ENCODE measurements at regions not wholly inside any gene's neighbourhood (a gene's known extent, or its start where the extent isn't known, plus 50 kb on each side); places are given as distances from the start of the nearest gene placed in this dataset.

DNA sequence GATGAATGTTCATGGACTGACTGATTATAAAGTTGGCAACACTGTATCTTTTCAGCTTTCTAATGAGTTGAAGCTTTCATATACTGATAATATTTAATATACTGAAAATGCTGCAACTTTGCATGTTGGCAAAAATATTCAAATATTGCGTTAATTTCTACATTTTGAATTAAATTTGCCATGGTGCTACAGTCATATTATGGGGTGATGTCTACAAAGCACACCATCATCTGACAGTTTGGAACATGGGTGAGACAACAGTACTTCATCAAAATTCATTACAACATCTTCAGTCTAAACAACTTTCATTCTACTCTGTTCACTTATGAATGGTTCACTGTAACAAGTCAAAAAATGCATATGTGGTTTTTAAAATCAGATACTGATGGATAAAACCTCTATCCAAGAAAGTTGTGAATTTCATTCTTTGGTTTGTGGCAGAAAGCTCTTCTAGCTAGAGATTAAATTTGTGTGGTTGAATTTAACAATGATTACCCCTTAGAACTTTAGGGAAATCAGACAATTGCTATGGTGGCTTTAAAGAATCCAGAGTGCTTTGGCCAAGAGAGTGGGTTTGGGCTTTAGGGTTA lies 136.4 kb downstream of the TMEM26 start:
- Histone ChIP-seq H3K36me3 (ENCODE audit: insufficient read depth, low read depth, low read length) (no peaks in the 10 kb centered on the region), H3K27me3 (ENCODE audit: insufficient read depth, low read length) (no peaks in the 10 kb centered on the region), H3K9ac (ENCODE audit: low read depth, low read length) (no peak overlapping the region), H3K4me3 (ENCODE audit: low read length) (no peak overlapping the region), H3K27ac (ENCODE audit: low read length) (no peak overlapping the region), H3K9me3 (ENCODE audit: insufficient read depth, low read depth, low read length) (no peaks in the 10 kb centered on the region), H3K4me1 (ENCODE audit: insufficient read depth, low read length) (no peaks in the 10 kb centered on the region)

DNA sequence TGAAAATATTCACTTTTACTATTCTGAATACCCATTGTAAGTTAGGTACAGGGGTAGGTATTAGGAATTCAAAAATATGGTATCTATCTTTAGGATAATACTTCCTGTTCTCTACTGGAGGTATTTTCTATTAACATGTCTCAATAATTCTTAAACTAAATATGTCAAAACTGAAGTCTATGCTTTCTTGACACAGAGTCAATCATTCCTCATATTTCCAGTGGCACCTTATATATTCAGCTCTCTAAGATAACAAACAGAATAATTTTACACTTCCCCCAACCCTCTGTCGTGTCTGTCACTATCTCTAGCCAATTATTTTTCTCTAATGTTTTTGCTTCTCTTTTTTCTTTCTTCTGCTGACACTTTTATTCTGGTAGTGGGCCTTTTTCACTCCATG lies 138.9 kb downstream of the TMEM26 start:
- Histone ChIP-seq H3K36me3 (ENCODE audit: insufficient read depth, low read depth, low read length) (no peaks in the 10 kb centered on the region), H3K4me3 (ENCODE audit: low read length) (no peak overlapping the region), H3K27ac (ENCODE audit: low read length) (no peak overlapping the region), H3K27me3 (ENCODE audit: insufficient read depth, low read length) (no peaks in the 10 kb centered on the region), H3K9me3 (ENCODE audit: insufficient read depth, low read depth, low read length) (no peaks in the 10 kb centered on the region), H3K9ac (ENCODE audit: low read depth, low read length) (no peak overlapping the region), H3K4me1 (ENCODE audit: insufficient read depth, low read length) (no peaks in the 10 kb centered on the region)

DNA sequence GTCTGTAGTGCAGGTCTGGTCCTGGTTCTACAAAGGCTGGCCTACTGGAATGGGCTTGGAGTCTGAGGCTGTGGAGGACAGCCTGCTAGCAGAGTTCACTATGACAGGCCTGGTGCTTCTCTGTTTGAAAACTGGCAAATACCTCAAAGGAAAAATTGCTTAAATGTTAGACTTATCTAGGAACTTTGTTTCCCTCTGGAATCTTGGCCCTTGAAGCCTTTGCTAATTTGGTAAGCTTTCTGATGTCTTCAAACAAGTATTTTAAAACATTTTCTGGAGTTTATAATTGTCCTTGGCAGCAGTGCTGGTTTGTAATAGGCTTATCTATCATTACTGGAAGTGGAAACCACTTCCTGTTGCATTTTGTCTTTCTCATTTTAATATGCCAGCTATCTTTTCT lies 139.7 kb downstream of the TMEM26 start:
- Histone ChIP-seq H3K4me1 (ENCODE audit: insufficient read depth, low read length) (no peaks in the 10 kb centered on the region), H3K9ac (ENCODE audit: low read depth, low read length) (no peak overlapping the region), H3K4me3 (ENCODE audit: low read length) (no peak overlapping the region), H3K27ac (ENCODE audit: low read length) (no peak overlapping the region), H3K27me3 (ENCODE audit: insufficient read depth, low read length) (no peaks in the 10 kb centered on the region), H3K36me3 (ENCODE audit: insufficient read depth, low read depth, low read length) (no peaks in the 10 kb centered on the region), H3K9me3 (ENCODE audit: insufficient read depth, low read depth, low read length) (no peaks in the 10 kb centered on the region)

DNA sequence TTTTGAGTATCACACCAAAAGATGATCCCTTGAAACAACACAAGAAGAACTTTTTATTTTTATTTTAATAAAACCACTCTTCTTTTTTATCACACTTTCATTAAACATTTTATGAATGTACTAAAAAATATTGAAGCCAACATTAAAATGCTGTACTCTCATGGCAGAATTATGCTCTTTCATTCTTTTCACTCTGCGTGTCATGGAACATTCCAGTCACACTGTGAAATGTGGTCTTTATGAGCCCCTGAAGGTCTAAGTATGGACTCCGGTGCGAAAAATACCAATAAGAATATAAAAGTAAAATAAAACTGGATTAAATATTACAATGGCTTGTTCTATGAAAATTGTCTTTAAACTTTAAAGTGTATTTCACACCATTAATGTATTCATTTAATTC lies 148.4 kb downstream of the TMEM26 start:
- Histone ChIP-seq H3K4me3 (ENCODE audit: low read length) (no peak overlapping the region), H3K9me3 (ENCODE audit: insufficient read depth, low read depth, low read length) (no peaks in the 10 kb centered on the region), H3K4me1 (ENCODE audit: insufficient read depth, low read length) (no peaks in the 10 kb centered on the region), H3K9ac (ENCODE audit: low read depth, low read length) (no peak overlapping the region), H3K27me3 (ENCODE audit: insufficient read depth, low read length) (no peaks in the 10 kb centered on the region), H3K27ac (ENCODE audit: low read length) (no peak overlapping the region), H3K36me3 (ENCODE audit: insufficient read depth, low read depth, low read length) (no peaks in the 10 kb centered on the region)

DNA sequence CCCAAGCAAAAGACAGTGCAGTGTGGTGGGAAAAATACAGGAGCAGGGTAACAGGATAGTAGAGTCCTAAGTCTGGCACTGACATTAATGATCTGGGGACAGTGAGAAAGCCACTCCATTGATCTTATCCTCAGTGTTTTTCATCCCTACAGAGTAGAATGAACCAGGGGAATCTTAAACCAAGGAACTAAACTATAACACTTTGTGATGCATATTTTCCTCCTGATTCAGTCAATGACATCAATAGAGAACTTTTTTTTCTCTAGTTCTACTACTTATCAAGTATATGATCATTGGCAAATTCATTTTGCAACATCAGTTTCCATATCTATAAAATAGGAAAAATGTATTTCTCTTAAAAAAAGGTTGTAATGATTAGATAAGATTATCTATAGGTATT lies 151.1 kb downstream of the TMEM26 start:
- no peaks in the 10 kb centered on the region for H3K36me3 ChIP-seq (ENCODE audit: insufficient read depth, low read depth, low read length)
- no peak overlapping the region for H3K27ac ChIP-seq (ENCODE audit: low read length)
- no peaks in the 10 kb centered on the region for H3K4me1 ChIP-seq (ENCODE audit: insufficient read depth, low read length)
- no peak overlapping the region for H3K9ac ChIP-seq (ENCODE audit: low read depth, low read length)
- peaks cover 9% of the 10 kb centered on the region for H3K9me3 ChIP-seq (ENCODE audit: insufficient read depth, low read depth, low read length)
- H3K4me3 ChIP-seq (ENCODE audit: low read length) = no peak overlapping the region
- no peaks in the 10 kb centered on the region for H3K27me3 ChIP-seq (ENCODE audit: insufficient read depth, low read length)

DNA sequence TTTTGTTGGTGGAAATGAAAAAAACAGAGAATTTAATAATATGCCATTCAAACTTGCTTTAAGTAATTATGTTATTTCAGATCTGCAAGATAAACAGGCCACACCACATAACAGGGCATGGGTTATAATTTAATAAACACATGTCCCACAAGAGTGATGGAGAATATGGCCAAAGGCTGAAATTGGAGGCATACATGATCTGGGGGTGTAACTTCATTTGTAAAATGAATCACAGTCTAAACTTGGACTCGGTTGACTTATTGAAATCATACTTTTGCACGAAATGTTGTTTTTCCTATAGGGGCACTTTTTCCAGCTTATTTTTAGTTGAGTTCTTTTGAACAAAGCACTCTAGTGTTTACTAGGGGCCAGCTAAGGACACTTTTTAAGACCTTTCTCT lies 151.6 kb downstream of the TMEM26 start:
- H3K4me3 ChIP-seq (ENCODE audit: low read length) = no peak overlapping the region
- no peaks in the 10 kb centered on the region for H3K27me3 ChIP-seq (ENCODE audit: insufficient read depth, low read length)
- H3K27ac ChIP-seq (ENCODE audit: low read length) = no peak overlapping the region
- no peaks in the 10 kb centered on the region for H3K4me1 ChIP-seq (ENCODE audit: insufficient read depth, low read length)
- H3K9me3 ChIP-seq (ENCODE audit: insufficient read depth, low read depth, low read length) = peaks cover 9% of the 10 kb centered on the region
- H3K36me3 ChIP-seq (ENCODE audit: insufficient read depth, low read depth, low read length) = no peaks in the 10 kb centered on the region
- H3K9ac ChIP-seq (ENCODE audit: low read depth, low read length) = no peak overlapping the region

DNA sequence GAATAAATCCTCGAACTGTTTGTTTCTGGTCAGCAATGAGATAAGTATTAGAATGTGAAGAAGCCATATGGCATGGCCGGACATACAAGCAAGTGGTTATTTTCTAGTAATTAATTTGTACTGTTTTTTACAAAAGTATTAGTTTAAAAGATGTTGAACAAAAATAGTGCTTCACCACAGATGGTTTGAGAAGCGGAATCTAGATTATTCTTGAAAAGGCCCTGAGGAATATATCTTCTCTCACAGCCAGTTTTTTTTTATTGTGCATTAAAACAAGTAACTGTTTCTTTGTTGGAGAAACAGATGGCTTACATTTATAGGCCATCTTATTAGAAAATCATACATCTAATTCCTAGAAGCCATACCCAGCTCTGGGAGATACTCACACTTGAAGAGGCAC lies 153.3 kb downstream of the TMEM26 start:
- no peaks in the 10 kb centered on the region for H3K4me1 ChIP-seq (ENCODE audit: insufficient read depth, low read length)
- no peaks in the 10 kb centered on the region for H3K36me3 ChIP-seq (ENCODE audit: insufficient read depth, low read depth, low read length)
- H3K27ac ChIP-seq (ENCODE audit: low read length) = no peak overlapping the region
- peaks cover 9% of the 10 kb centered on the region for H3K9me3 ChIP-seq (ENCODE audit: insufficient read depth, low read depth, low read length)
- H3K4me3 ChIP-seq (ENCODE audit: low read length) = no peak overlapping the region
- no peak overlapping the region for H3K9ac ChIP-seq (ENCODE audit: low read depth, low read length)
- H3K27me3 ChIP-seq (ENCODE audit: insufficient read depth, low read length) = no peaks in the 10 kb centered on the region

DNA sequence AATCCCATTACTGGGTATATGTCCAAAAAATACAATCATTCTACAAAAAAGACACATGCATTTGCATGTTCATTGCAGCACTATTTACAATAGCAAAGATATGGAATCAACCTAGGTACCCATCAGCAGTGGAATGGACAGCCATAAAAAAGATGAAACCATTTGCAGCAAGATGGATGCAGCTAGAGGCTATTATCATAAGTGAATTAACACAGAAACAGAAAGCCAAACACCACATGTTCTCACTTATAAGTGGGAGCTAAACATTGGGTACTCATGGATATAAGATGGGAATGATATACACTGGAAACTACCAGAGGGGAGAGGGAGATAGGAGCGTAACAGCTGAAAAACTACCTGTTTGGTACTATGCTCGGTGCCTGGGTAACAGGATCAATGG lies 154.0 kb downstream of the TMEM26 start:
- Histone ChIP-seq H3K27me3 (ENCODE audit: insufficient read depth, low read length) (no peaks in the 10 kb centered on the region), H3K36me3 (ENCODE audit: insufficient read depth, low read depth, low read length) (no peaks in the 10 kb centered on the region), H3K4me1 (ENCODE audit: insufficient read depth, low read length) (no peaks in the 10 kb centered on the region), H3K27ac (ENCODE audit: low read length) (no peak overlapping the region), H3K9me3 (ENCODE audit: insufficient read depth, low read depth, low read length) (peaks cover 9% of the 10 kb centered on the region), H3K9ac (ENCODE audit: low read depth, low read length) (no peak overlapping the region), H3K4me3 (ENCODE audit: low read length) (no peak overlapping the region)

DNA sequence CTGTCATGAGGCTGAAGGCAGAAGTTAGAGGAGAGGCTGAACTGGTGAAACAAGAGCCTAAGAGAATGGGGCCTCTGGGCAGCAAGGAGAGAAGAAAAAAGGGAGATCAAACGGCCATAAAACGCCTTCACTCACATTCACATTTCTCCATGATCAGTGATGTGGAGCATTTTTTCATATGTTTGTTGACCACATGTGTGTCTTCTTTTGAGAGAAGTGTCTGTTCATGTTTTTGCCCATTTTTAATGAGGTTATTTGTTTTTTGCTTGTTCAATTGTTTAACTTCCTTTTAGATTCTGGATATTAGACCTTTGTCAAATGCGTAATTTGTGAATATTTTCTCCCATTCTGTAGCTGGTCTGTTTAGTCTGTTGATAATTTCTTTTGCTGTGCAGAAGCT lies 155.0 kb downstream of the TMEM26 start:
- Histone ChIP-seq H3K36me3 (ENCODE audit: insufficient read depth, low read depth, low read length) (no peaks in the 10 kb centered on the region), H3K4me3 (ENCODE audit: low read length) (no peak overlapping the region), H3K9me3 (ENCODE audit: insufficient read depth, low read depth, low read length) (peaks cover 9% of the 10 kb centered on the region), H3K27ac (ENCODE audit: low read length) (no peak overlapping the region), H3K9ac (ENCODE audit: low read depth, low read length) (no peak overlapping the region), H3K27me3 (ENCODE audit: insufficient read depth, low read length) (no peaks in the 10 kb centered on the region), H3K4me1 (ENCODE audit: insufficient read depth, low read length) (no peaks in the 10 kb centered on the region)

DNA sequence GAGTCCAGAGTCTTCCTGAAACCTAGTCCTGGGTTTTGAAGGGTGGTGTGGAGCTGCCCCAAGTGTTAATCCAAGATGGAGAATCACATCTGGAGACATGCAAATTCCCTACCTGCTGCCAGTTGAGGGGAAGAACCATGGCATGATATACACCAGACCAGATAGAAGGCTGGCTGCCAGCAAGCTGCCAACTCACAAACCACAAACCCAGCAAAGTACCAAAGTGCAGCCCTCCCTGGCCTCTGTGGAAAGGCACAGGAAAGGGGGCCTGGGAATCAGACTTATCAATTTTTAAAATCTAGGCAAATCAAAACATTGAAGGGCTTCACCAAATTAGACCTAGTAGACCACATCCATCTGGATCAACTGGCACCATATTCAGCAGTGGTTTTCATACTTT lies 157.0 kb downstream of the TMEM26 start:
- no peak overlapping the region for H3K27ac ChIP-seq (ENCODE audit: low read length)
- H3K9ac ChIP-seq (ENCODE audit: low read depth, low read length) = no peak overlapping the region
- peaks cover 9% of the 10 kb centered on the region for H3K9me3 ChIP-seq (ENCODE audit: insufficient read depth, low read depth, low read length)
- H3K36me3 ChIP-seq (ENCODE audit: insufficient read depth, low read depth, low read length) = no peaks in the 10 kb centered on the region
- H3K4me1 ChIP-seq (ENCODE audit: insufficient read depth, low read length) = peaks cover 8% of the 10 kb centered on the region; the same call in 1 of the 2 replicates
- no peak overlapping the region for H3K4me3 ChIP-seq (ENCODE audit: low read length)
- no peaks in the 10 kb centered on the region for H3K27me3 ChIP-seq (ENCODE audit: insufficient read depth, low read length)

DNA sequence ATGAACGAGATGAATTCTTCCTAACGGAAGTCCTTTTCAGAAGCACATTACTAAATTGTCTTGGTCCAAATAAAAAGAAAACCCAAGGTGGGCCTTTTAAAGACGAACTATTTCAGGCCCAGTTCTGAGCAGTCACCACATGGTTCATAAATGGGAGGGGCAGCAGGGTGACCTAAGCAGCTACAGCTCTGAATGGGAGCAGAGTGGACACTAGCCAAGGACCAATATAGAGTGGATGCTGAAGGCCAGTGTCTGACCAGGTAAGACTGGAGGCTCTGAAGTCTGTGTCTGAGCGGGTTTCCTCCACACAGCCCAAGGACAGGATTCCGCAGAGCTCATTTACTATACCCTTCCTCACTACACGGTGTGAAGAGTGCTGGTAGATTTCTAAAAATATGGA lies 159.1 kb downstream of the TMEM26 start:
- peaks cover 9% of the 10 kb centered on the region for H3K9me3 ChIP-seq (ENCODE audit: insufficient read depth, low read depth, low read length)
- H3K9ac ChIP-seq (ENCODE audit: low read depth, low read length) = no peak overlapping the region
- H3K4me3 ChIP-seq (ENCODE audit: low read length) = no peak overlapping the region
- H3K27me3 ChIP-seq (ENCODE audit: insufficient read depth, low read length) = no peaks in the 10 kb centered on the region
- H3K36me3 ChIP-seq (ENCODE audit: insufficient read depth, low read depth, low read length) = no peaks in the 10 kb centered on the region
- peaks cover 8% of the 10 kb centered on the region; the same call in 1 of the 2 replicates for H3K4me1 ChIP-seq (ENCODE audit: insufficient read depth, low read length)
- H3K27ac ChIP-seq (ENCODE audit: low read length) = no peak overlapping the region

DNA sequence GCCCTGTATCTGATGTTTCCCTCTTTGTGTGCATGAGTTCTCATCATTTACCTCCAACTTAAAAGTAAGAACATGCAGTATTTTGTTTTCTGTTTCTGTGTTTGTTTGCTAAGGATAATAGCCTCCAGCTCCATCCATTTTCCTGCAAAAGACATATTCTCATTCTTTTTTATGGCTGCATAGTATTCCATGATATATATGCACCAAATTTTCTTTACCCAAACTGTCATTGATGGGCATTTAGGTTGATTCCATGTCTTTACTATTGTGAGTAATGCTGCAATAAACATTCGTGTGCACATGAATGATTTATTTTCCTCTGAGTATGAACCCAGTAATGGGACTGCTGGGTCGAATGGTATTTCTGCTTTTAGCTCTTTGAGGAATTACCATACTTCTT lies 163.4 kb downstream of the TMEM26 start:
- Histone ChIP-seq H3K4me1 (ENCODE audit: insufficient read depth, low read length) (peaks cover 8% of the 10 kb centered on the region; the same call in 1 of the 2 replicates), H3K9me3 (ENCODE audit: insufficient read depth, low read depth, low read length) (no peaks in the 10 kb centered on the region), H3K4me3 (ENCODE audit: low read length) (no peak overlapping the region)

More for the DNA sequence above, 163.4 kb downstream of the TMEM26 start:
- no peak overlapping the region for H3K27ac ChIP-seq (ENCODE audit: low read length)
- H3K27me3 ChIP-seq (ENCODE audit: insufficient read depth, low read length) = no peaks in the 10 kb centered on the region
- no peak overlapping the region for H3K9ac ChIP-seq (ENCODE audit: low read depth, low read length)
- H3K36me3 ChIP-seq (ENCODE audit: insufficient read depth, low read depth, low read length) = no peaks in the 10 kb centered on the region

Measured in iPS-20b (cell line).